H9 (cell line): ENCODE measurements at regions not wholly inside any gene's neighbourhood (a gene's known extent, or its start where the extent isn't known, plus 50 kb on each side); places are given as distances from the start of the nearest gene placed in this dataset.

ENCODE experiments used
- DNase-seq: peaks from one replicate; pipeline ENCODE4 v3.0.0-alpha.2; 2017
- H2AFZ ChIP-seq: one replicate; pipeline ENCODE4 v1.6.1; 2013; ENCODE audit warnings: mild to moderate bottlenecking, low read length, control low read depth, moderate library complexity
- H2AK5ac ChIP-seq: 2 replicates; pipeline ENCODE4 v1.6.1; 2013; ENCODE audit warnings: low read length, control low read depth, mixed read lengths; ENCODE audit not compliant: insufficient read length
- H2BK120ac ChIP-seq: one replicate; pipeline ENCODE4 v1.6.1; 2013; ENCODE audit warnings: low read depth, mild to moderate bottlenecking, low read length, control low read depth, inconsistent platforms; ENCODE audit not compliant: poor library complexity, severe bottlenecking
- H2BK12ac ChIP-seq: 2 replicates; pipeline ENCODE4 v1.6.1; 2013; ENCODE audit warnings: low read length, control low read depth, mixed read lengths, low read depth; ENCODE audit not compliant: insufficient read length
- H2BK15ac ChIP-seq: 2 replicates; pipeline ENCODE4 v1.6.1; 2013; ENCODE audit warnings: low read depth, low read length, control low read depth
- H2BK20ac ChIP-seq: one replicate; pipeline ENCODE4 v1.6.1; 2013; ENCODE audit warnings: low read depth, mild to moderate bottlenecking, low read length, control low read depth, inconsistent platforms; ENCODE audit not compliant: poor library complexity, severe bottlenecking
- H2BK5ac ChIP-seq: 2 replicates; pipeline ENCODE4 v1.6.1; 2013; ENCODE audit warnings: low read length, control low read depth, mixed read lengths; ENCODE audit not compliant: insufficient read length
- H3K14ac ChIP-seq: 2 replicates; pipeline ENCODE4 v1.6.1; 2013; ENCODE audit warnings: low read length, control low read depth; ENCODE audit not compliant: insufficient read depth
- H3K18ac ChIP-seq: 2 replicates; pipeline ENCODE4 v1.6.1; 2013; ENCODE audit warnings: low read depth, mild to moderate bottlenecking, mixed read lengths, low read length, control low read depth; ENCODE audit not compliant: insufficient read length
- H3K23ac ChIP-seq: 2 replicates; pipeline ENCODE4 v1.6.1; 2013; ENCODE audit warnings: low read length, control low read depth, mixed read lengths, low read depth; ENCODE audit not compliant: insufficient read length
- H3K23me2 ChIP-seq: 2 replicates; pipeline ENCODE4 v1.6.1; 2013; ENCODE audit warnings: low read depth, mild to moderate bottlenecking, mixed read lengths, low read length, control low read depth; ENCODE audit not compliant: insufficient read length, poor library complexity, severe bottlenecking
- H3K27ac ChIP-seq: 2 replicates; pipeline ENCODE4 v1.5.1; 2013; ENCODE audit warnings: low read length, control low read depth, mixed read lengths, low read depth; ENCODE audit not compliant: insufficient read length
- H3K27me3 ChIP-seq: 2 replicates; pipeline ENCODE4 v1.6.1; 2013; ENCODE audit warnings: low read length, control low read depth, inconsistent platforms; ENCODE audit not compliant: insufficient read depth
- H3K4ac ChIP-seq: 2 replicates; pipeline ENCODE4 v1.6.1; 2013; ENCODE audit warnings: low read depth, mild to moderate bottlenecking, control low read depth, inconsistent platforms, low read length, moderate library complexity
- H3K4me1 ChIP-seq: 2 replicates; pipeline ENCODE4 v1.6.1; 2013; ENCODE audit warnings: low read length, control low read depth, inconsistent platforms; ENCODE audit not compliant: insufficient read depth
- H3K4me2 ChIP-seq: 2 replicates; pipeline ENCODE4 v1.6.1; 2013; ENCODE audit warnings: low read length, control low read depth, mixed read lengths; ENCODE audit not compliant: insufficient read length, insufficient read depth
- H3K56ac ChIP-seq: 2 replicates; pipeline ENCODE4 v1.6.1; 2013; ENCODE audit warnings: low read depth, mild to moderate bottlenecking, mixed read lengths, low read length, control low read depth; ENCODE audit not compliant: insufficient read length
- H3K79me1 ChIP-seq: 2 replicates; pipeline ENCODE4 v1.6.1; 2013; ENCODE audit warnings: low read depth, mild to moderate bottlenecking, moderate library complexity, low read length, control low read depth, inconsistent platforms; ENCODE audit not compliant: insufficient read depth, poor library complexity, severe bottlenecking
- H3K79me2 ChIP-seq: 2 replicates; pipeline ENCODE4 v1.6.1; 2013; ENCODE audit warnings: low read length, control low read depth, inconsistent platforms; ENCODE audit not compliant: insufficient read depth
- H3K9ac ChIP-seq: 2 replicates; pipeline ENCODE4 v1.6.1; 2013; ENCODE audit warnings: low read length, control low read depth, mixed read lengths; ENCODE audit not compliant: insufficient read length; ENCODE audit errors: extremely low read depth
- H3K9me3 ChIP-seq: one replicate; pipeline ENCODE4 v1.6.1; 2013; ENCODE audit warnings: low read depth, low read length, inconsistent platforms; ENCODE audit not compliant: control insufficient read depth
- H3T11ph ChIP-seq: one replicate; pipeline ENCODE4 v1.6.1; 2013; ENCODE audit warnings: mild to moderate bottlenecking, low read length, control low read depth, inconsistent platforms
- H4K20me1 ChIP-seq: one replicate; pipeline ENCODE4 v1.6.1; 2013; ENCODE audit not compliant: control insufficient read depth, insufficient read length, insufficient read depth
- H4K5ac ChIP-seq: 2 replicates; pipeline ENCODE4 v1.6.1; 2013; ENCODE audit warnings: low read depth, mild to moderate bottlenecking, mixed read lengths, low read length, control low read depth; ENCODE audit not compliant: insufficient read length
- H4K8ac ChIP-seq: replicated peaks from 2 replicates; pipeline ENCODE4 v1.6.1; 2013; ENCODE audit warnings: low read length, control low read depth, mixed read lengths, low read depth; ENCODE audit not compliant: insufficient read length
- H4K91ac ChIP-seq: 2 replicates; pipeline ENCODE4 v1.6.1; 2013; ENCODE audit warnings: low read depth, mild to moderate bottlenecking, moderate library complexity, mixed read lengths, low read length, control low read depth; ENCODE audit not compliant: insufficient read length
- H3K27ac Mint-ChIP-seq, 3 experiments: 2 replicates in 2 of 3; 3 replicates in 1 of 3; pipeline ENCODE4 v1.8.0; 2020 to 2021; ENCODE audit warnings: mixed read lengths in 3 of 3, mild to moderate bottlenecking in 1 of 3, moderate library complexity in 1 of 3
- H3K27me3 Mint-ChIP-seq: 2 replicates; pipeline ENCODE4 v1.8.0; 2021; ENCODE audit warnings: low read depth, mild to moderate bottlenecking, moderate library complexity, mixed read lengths
- H3K36me3 Mint-ChIP-seq, 3 experiments: 2 replicates in 2 of 3; 3 replicates in 1 of 3; pipeline ENCODE4 v1.8.0; 2020 to 2021; ENCODE audit warnings: low read depth in 3 of 3, mixed read lengths in 3 of 3; ENCODE audit not compliant: insufficient read depth in 1 of 3
- H3K4me1 Mint-ChIP-seq, 2 experiments: 2 replicates each; pipeline ENCODE4 v1.8.0; 2020; ENCODE audit warnings: mixed read lengths in 2 of 2
- H3K4me3 Mint-ChIP-seq, 2 experiments: 2 replicates in 1 of 2; 3 replicates in 1 of 2; pipeline ENCODE4 v1.8.0; 2020 to 2021; ENCODE audit warnings: mild to moderate bottlenecking in 2 of 2, mixed read lengths in 2 of 2, moderate library complexity in 1 of 2
- H3K9me3 Mint-ChIP-seq, 2 experiments: 2 replicates in 1 of 2; 3 replicates in 1 of 2; pipeline ENCODE4 v1.8.0; 2020; ENCODE audit warnings: mild to moderate bottlenecking in 2 of 2, mixed read lengths in 2 of 2, moderate library complexity in 1 of 2
- WGBS: extraction: QIAGEN DNeasy Blood & Tissue Kit; methylation state at CpG from one replicate; pipeline ENCODE4 v1.1.7; 2013; ENCODE audit warnings: missing lambda C conversion rate, low lambda C conversion rate, mixed read lengths; ENCODE audit not compliant: insufficient read length; ENCODE audit errors: extremely low coverage; 5-methylcytosine and 5-hydroxymethylcytosine counted together
- TF ChIP-seq, protein P1 (sequence below): fragments of 200-600 bp; sonication (generic); conservative IDR thresholded peaks from 3 replicates; pipeline ENCODE4 v1.8.0; 2021; ENCODE audit warnings: antibody characterized with exemption, mild to moderate bottlenecking

DNA sequence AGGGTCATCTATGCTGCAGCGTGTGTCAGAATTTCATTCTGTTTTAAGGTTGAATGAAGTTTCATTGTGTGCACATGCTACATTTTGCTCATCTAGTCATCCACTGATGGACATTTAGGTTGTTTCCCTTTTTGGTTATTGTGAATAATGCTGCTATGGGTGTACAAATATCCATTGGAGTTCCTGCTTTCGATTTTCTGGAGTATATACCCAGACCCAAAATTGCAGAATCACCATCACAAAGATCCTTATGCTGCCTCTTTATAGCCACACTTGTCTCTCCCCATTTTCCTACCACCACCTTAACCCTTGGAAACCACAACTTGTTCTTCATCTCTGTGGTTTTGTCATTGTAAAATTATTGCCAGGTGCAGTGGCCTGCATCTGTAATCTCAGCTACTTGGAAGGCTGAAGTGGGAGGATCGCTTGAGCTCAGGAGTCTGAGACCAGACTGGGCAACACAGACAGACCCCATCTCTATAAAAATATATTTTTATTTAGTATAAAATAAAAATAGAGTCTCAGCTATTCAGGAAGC, 166.2 kb downstream of the HSD17B3 start:
- Histone ChIP-seq H3K23ac (no peak overlapping the region), H3T11ph (no peak overlapping the region), H3K23me2 (no peaks in the 10 kb centered on the region), H3K79me2 (no peaks in the 10 kb centered on the region), H2BK15ac (no peak overlapping the region), H2AK5ac (no peak overlapping the region), H3K79me1 (no peaks in the 10 kb centered on the region), H3K27me3 (no peaks in the 10 kb centered on the region), H2BK120ac (no peak overlapping the region), H4K5ac (no peak overlapping the region), H3K9ac (no peak overlapping the region), H4K91ac (no peak overlapping the region), H2AFZ (no peak overlapping the region), H3K4ac (no peak overlapping the region), H3K56ac (no peak overlapping the region), H3K4me2 (no peak overlapping the region), H3K4me1 (peaks cover 4% of the 10 kb centered on the region; the same call in 1 of the 2 replicates), H3K18ac (no peak overlapping the region), H3K9me3 (no peaks in the 10 kb centered on the region), H4K8ac (no peak overlapping the region), H2BK20ac (no peak overlapping the region), H2BK5ac (no peak overlapping the region), H2BK12ac (no peak overlapping the region), H3K14ac (no peak overlapping the region), H3K27ac (no peak overlapping the region), H4K20me1 (no peaks in the 10 kb centered on the region)
- Mint-ChIP-seq H3K4me3 (no peak overlapping the region), H3K27me3 (peaks cover 12% of the 10 kb centered on the region), H3K27ac (no peak overlapping the region), H3K9me3 (peaks cover 3 to 6% of the 10 kb centered on the region in 2 experiments; a peak in 2 of 5 replicates), H3K4me1 (peaks cover 32 to 33% of the 10 kb centered on the region in 2 experiments), H3K36me3 (peaks cover 0 to 2% (median 0%) of the 10 kb centered on the region in 3 experiments; a peak in 1 of 7 replicates)
- no CpG with 5 or more reads among the region's 3 CpGs for WGBS
- TF ChIP-seq, protein P1, sequence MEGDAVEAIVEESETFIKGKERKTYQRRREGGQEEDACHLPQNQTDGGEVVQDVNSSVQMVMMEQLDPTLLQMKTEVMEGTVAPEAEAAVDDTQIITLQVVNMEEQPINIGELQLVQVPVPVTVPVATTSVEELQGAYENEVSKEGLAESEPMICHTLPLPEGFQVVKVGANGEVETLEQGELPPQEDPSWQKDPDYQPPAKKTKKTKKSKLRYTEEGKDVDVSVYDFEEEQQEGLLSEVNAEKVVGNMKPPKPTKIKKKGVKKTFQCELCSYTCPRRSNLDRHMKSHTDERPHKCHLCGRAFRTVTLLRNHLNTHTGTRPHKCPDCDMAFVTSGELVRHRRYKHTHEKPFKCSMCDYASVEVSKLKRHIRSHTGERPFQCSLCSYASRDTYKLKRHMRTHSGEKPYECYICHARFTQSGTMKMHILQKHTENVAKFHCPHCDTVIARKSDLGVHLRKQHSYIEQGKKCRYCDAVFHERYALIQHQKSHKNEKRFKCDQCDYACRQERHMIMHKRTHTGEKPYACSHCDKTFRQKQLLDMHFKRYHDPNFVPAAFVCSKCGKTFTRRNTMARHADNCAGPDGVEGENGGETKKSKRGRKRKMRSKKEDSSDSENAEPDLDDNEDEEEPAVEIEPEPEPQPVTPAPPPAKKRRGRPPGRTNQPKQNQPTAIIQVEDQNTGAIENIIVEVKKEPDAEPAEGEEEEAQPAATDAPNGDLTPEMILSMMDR = no peak
- DNase-seq = no peak
